ENCODE measurements at regions not wholly inside any gene's neighbourhood (a gene's known extent, or its start where the extent isn't known, plus 50 kb on each side); places are given as distances from the start of the nearest gene placed in this dataset.

- TF ChIP-seq CTCF (IDR thresholded peaks at IDR 0.05) (no peak), POLR2A (IDR thresholded peaks at IDR 0.05) (no peak)
Observed at GRCh38 chr14:84543859-84544258, 986.1 kb upstream of the FLRT2 start.

Measured in ovary (tissue), 3 donors.